Epithelial cell of esophagus (primary cell): ENCODE measurements at regions not wholly inside any gene's neighbourhood (a gene's known extent, or its start where the extent isn't known, plus 50 kb on each side); places are given as distances from the start of the nearest gene placed in this dataset.
"Not testable (repeated sequence)": the region's sequence is repeated elsewhere in the genome, so short reads cannot be mapped to it uniquely, and the experiment has no call there.

ENCODE experiments used
- DNase-seq: peaks from one replicate; pipeline ENCODE4 v3.0.0; 2010; ENCODE audit warnings: low read depth
- H3K4me3 ChIP-seq: 2 replicates; pipeline ENCODE4 v1.5.1; 2011; ENCODE audit warnings: mild to moderate bottlenecking, low read length, control low read depth
- TF ChIP-seq, protein P1 (sequence below): IDR thresholded peaks from 2 replicates; pipeline ENCODE4 v1.5.1; 2011; ENCODE audit warnings: low read depth, mild to moderate bottlenecking, low read length, control low read depth, inconsistent platforms; ENCODE audit not compliant: insufficient read depth; ENCODE audit errors: missing control alignments

GRCh38 chr9:118670011-118670953, 699.0 kb downstream of the BRINP1 start:
- TF ChIP-seq, protein P1, sequence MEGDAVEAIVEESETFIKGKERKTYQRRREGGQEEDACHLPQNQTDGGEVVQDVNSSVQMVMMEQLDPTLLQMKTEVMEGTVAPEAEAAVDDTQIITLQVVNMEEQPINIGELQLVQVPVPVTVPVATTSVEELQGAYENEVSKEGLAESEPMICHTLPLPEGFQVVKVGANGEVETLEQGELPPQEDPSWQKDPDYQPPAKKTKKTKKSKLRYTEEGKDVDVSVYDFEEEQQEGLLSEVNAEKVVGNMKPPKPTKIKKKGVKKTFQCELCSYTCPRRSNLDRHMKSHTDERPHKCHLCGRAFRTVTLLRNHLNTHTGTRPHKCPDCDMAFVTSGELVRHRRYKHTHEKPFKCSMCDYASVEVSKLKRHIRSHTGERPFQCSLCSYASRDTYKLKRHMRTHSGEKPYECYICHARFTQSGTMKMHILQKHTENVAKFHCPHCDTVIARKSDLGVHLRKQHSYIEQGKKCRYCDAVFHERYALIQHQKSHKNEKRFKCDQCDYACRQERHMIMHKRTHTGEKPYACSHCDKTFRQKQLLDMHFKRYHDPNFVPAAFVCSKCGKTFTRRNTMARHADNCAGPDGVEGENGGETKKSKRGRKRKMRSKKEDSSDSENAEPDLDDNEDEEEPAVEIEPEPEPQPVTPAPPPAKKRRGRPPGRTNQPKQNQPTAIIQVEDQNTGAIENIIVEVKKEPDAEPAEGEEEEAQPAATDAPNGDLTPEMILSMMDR, result no peak
- H3K4me3 ChIP-seq, result no peak overlapping the region
- no peak for DNase-seq

DNA sequence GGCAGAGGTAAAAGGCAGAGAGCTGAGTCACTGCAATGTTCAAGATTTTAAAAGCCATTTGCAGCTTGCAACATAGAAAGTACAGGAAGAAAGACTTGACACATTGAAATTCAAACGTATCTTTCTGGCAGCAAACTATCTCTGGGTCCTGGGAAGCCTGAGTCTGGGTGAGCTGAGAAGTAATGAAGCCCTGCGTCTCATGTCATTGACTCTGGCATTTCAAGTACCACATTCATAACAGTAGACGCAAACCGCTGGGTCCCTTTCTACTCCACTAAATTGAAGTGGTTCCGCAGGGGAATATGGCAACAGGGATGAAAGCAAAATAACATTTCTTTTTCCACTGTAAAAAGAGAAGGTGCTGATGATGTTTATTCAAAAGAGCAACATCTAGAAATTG, 694.3 kb downstream of the BRINP1 start:
- no peak for DNase-seq
- H3K4me3 ChIP-seq, result no peak overlapping the region
- TF ChIP-seq, protein P1, result no peak

- DNase-seq, result not testable (repeated sequence)
These were observed 691.1 kb downstream of the BRINP1 start for GRCh38 chr9:118677936-118678653.

GRCh38 chr9:118686959-118687358, 682.3 kb downstream of the BRINP1 start:
- TF ChIP-seq, protein P1, result no peak
- DNase-seq, result no peak
- no peak overlapping the region for H3K4me3 ChIP-seq

More at GRCh38 chr9:118677936-118678653, 691.1 kb downstream of the BRINP1 start:
- H3K4me3 ChIP-seq, result not testable (repeated sequence)

- no peak overlapping the region for H3K4me3 ChIP-seq
- DNase-seq, result no peak
- TF ChIP-seq, protein P1, result no peak
These were observed 680.0 kb downstream of the BRINP1 start for GRCh38 chr9:118689280-118689679.

- H3K4me3 ChIP-seq, result no peak overlapping the region
- DNase-seq, result no peak
- TF ChIP-seq, protein P1, result no peak
These were observed 676.6 kb downstream of the BRINP1 start for GRCh38 chr9:118692613-118693012.

GRCh38 chr9:118693645-118694044, 675.6 kb downstream of the BRINP1 start:
- TF ChIP-seq, protein P1, result no peak
- DNase-seq, result peak; percentile 5
- no peak overlapping the region for H3K4me3 ChIP-seq

DNA sequence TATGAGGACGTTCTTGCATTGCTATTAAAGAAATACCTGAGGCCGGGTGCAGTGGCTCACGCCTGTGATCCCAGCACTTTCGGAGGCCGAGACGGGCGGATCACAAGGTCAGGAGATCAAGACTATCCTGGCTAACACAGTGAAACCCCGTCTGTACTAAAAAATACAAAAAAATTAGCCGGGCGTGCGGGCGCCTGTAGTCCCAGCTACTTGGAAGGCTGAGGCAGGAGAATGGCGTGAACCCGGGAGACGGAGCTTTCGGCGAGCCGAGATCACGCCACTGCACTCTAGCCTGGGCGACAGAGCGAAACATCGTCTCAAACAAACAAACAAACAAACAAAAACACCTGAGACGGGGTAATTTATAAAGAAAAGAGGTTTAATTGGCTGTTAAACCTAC, 674.0 kb downstream of the BRINP1 start:
- not testable (repeated sequence) for DNase-seq, H3K4me3 ChIP-seq
